ENCODE measurements at regions not wholly inside any gene's neighbourhood (a gene's known extent, or its start where the extent isn't known, plus 50 kb on each side); places are given as distances from the start of the nearest gene placed in this dataset.

GRCh38 chr18:68509902-68510301 is 205.0 kb downstream of the TMX3 start:
- no peak for TF ChIP-seq CTCF (conservative IDR thresholded peaks at IDR 0.05 in 1 of 2, IDR thresholded peaks at IDR 0.05 in 1 of 2; ENCODE audit: extremely low read depth in 1 of 2, insufficient read depth in 1 of 2, low read depth in 1 of 2, low read length in 2 of 2)
- no peak for TF ChIP-seq EZH2 (IDR thresholded peaks at IDR 0.05; ENCODE audit: borderline replicate concordance, low read length)

All from mammary epithelial cell (primary cell).